ENCODE measurements at regions not wholly inside any gene's neighbourhood (a gene's known extent, or its start where the extent isn't known, plus 50 kb on each side); places are given as distances from the start of the nearest gene placed in this dataset.

DNA sequence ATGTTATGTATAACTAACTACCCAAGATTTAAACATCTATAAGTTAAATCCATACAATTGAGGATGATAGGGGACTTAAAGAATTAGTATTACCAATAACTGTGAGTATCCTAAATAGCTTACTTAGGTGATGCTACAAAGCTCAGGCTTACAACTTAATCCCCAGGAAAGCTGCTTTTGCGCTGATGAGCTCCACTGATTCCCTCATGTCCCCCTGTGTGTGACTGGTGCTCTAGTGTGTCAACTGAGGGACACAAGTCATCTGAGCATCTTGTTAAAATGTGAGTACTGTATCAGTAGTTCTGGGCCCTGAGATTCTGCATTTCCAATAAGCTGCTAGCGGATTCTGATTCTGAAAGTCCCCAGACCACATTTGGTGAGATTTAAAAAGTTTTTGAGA is 1458.8 kb downstream of the MRPL39 start:
- TF ChIP-seq, protein P1, sequence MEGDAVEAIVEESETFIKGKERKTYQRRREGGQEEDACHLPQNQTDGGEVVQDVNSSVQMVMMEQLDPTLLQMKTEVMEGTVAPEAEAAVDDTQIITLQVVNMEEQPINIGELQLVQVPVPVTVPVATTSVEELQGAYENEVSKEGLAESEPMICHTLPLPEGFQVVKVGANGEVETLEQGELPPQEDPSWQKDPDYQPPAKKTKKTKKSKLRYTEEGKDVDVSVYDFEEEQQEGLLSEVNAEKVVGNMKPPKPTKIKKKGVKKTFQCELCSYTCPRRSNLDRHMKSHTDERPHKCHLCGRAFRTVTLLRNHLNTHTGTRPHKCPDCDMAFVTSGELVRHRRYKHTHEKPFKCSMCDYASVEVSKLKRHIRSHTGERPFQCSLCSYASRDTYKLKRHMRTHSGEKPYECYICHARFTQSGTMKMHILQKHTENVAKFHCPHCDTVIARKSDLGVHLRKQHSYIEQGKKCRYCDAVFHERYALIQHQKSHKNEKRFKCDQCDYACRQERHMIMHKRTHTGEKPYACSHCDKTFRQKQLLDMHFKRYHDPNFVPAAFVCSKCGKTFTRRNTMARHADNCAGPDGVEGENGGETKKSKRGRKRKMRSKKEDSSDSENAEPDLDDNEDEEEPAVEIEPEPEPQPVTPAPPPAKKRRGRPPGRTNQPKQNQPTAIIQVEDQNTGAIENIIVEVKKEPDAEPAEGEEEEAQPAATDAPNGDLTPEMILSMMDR (IDR thresholded peaks at IDR 0.05) = no peak
- no peaks in the 10 kb centered on the region for H3K4me1 ChIP-seq
- H3K4me3 ChIP-seq = no peak overlapping the region
- H3K36me3 ChIP-seq = no peaks in the 10 kb centered on the region
- H3K27ac ChIP-seq = no peak overlapping the region
- ATAC-seq (no peak), DNase-seq (no peak)
- H3K27me3 ChIP-seq (ENCODE audit: low read depth) = no peaks in the 10 kb centered on the region
- intact Hi-C loops (cut with DNase I) = no loop called here
- H3K9me3 ChIP-seq = no peaks in the 10 kb centered on the region

DNA sequence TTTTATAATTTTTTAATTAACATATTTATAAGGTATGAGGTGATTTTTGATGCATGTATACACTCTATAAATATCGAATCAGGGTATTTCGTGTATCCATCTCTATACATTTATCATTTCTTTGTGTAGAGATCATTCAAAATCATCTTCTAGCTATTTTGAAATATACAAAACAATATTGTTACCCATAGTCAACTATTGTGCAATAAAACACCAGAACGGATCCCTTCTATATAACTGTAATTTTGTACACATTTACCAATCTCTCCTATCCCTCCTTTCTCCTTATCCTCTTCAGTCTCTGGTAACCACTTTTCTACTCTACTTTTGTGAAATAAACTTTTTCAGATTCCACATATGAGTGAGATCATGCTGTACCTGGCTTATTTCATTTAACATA is 1459.6 kb downstream of the MRPL39 start:
- Histone ChIP-seq H3K4me1 (no peaks in the 10 kb centered on the region), H3K27me3 (ENCODE audit: low read depth) (no peaks in the 10 kb centered on the region), H3K4me3 (no peak overlapping the region), H3K36me3 (no peaks in the 10 kb centered on the region), H3K27ac (no peak overlapping the region), H3K9me3 (no peaks in the 10 kb centered on the region)
- ATAC-seq (no peak), DNase-seq (no peak)
- intact Hi-C loops (cut with DNase I) = no loop called here
- TF ChIP-seq, protein P1 (IDR thresholded peaks at IDR 0.05) = no peak

DNA sequence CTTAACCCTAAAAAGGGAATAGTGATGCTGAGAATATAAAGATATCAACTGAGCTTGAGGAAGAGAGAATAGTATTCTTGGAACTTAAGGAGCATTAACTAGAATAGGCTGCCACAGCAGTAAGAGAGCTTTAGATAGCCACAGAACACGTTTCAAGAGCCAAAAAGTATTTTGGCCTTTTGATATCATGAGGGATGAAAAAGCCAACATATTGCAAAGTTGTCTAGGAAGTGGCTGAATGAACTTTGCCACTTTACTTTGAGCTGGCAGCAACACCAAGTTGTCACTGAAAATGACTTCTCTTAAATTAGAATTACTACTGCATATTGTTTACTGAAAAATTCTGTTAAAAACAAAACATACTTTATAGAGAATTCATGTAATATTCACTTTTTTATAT is 1476.2 kb downstream of the MRPL39 start:
- Histone ChIP-seq H3K9me3 (no peaks in the 10 kb centered on the region), H3K27ac (no peak overlapping the region), H3K36me3 (no peaks in the 10 kb centered on the region), H3K4me1 (no peaks in the 10 kb centered on the region), H3K4me3 (no peak overlapping the region), H3K27me3 (ENCODE audit: low read depth) (no peaks in the 10 kb centered on the region)
- intact Hi-C loops (cut with DNase I) = no loop called here
- ATAC-seq = no peak
- TF ChIP-seq, protein P1 (IDR thresholded peaks at IDR 0.05) = no peak
- DNase-seq = no peak

DNA sequence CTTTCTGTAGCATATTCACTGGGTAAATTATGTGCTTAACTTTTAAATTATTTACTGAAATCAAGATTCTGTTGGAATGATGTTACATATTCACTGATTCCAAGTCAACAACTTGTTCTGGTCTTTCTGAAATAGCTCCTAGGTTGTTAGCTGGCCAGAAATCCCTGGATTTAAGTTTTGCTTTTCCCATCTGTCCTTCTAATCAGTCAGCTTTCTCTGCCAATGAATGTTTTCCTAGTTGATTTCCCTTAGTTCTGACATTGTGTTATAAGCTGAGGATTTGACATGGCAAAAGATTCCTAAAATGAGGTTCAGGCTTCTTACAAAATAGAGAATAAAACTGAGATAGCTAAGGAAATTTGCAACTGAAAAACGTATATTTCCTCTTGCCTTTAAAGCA is 1479.6 kb downstream of the MRPL39 start:
- intact Hi-C loops (cut with DNase I) = no loop called here
- Histone ChIP-seq H3K4me1 (no peaks in the 10 kb centered on the region), H3K27ac (no peak overlapping the region), H3K9me3 (no peaks in the 10 kb centered on the region), H3K27me3 (ENCODE audit: low read depth) (no peaks in the 10 kb centered on the region), H3K4me3 (no peak overlapping the region), H3K36me3 (no peaks in the 10 kb centered on the region)
- TF ChIP-seq, protein P1 (IDR thresholded peaks at IDR 0.05) = no peak
- DNase-seq = no peak
- no peak for ATAC-seq

DNA sequence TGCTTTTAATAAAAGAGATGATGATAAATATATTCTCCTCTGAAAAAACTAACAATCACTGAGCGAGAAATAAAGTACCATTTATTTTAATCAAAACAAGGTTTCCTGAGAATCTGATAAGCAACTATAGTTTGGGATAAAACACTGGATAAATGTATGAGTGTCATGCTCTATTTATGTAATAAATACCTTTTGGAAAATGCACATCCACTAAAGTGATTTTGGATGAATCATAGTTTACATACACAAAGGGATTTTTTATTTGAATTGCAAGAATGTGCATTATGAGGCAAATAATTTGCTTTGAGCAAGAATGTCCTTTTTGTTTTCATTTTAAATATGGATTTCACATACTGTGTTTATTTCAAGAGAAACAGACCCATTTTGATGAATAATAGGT is 1483.5 kb downstream of the MRPL39 start:
- Histone ChIP-seq H3K27ac (no peak overlapping the region), H3K36me3 (no peaks in the 10 kb centered on the region), H3K9me3 (no peaks in the 10 kb centered on the region), H3K4me1 (no peaks in the 10 kb centered on the region), H3K4me3 (no peak overlapping the region), H3K27me3 (ENCODE audit: low read depth) (no peaks in the 10 kb centered on the region)
- intact Hi-C loops (cut with DNase I) = no loop called here
- TF ChIP-seq, protein P1 (IDR thresholded peaks at IDR 0.05) = no peak
- ATAC-seq = no peak
- DNase-seq = no peak
